ENCODE measurements at regions not wholly inside any gene's neighbourhood (a gene's known extent, or its start where the extent isn't known, plus 50 kb on each side); places are given as distances from the start of the nearest gene placed in this dataset.

DNA sequence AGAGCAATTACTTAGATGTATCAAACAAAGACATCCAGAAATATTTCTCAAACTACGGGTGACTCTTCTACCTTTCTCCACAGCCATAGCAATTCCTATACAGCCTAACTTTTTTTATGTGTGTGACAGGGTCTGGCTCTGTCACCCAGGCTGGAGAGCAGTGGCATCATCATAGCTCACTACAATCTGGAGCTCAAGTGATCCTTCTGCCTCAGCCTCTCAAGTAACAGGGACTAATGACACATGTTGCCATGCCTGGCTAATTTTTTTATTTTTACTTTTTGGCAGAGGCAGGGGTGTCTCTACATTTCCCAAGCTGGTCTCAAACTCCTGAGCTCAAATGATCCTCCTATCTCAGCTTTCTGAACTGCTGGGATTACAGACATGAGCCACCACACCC is 328.9 kb upstream of the NT5C1B start:
- TF ChIP-seq CTCF (conservative IDR thresholded peaks at IDR 0.05; ENCODE audit: low read depth, low read length) (no peak), EZH2 (IDR thresholded peaks at IDR 0.05; ENCODE audit: low read length, unreplicated experiment) (no peak), EZH2phosphoT487 (IDR thresholded peaks at IDR 0.05; ENCODE audit: borderline replicate concordance, low read length) (no peak)
